ENCODE measurements at regions not wholly inside any gene's neighbourhood (a gene's known extent, or its start where the extent isn't known, plus 50 kb on each side); places are given as distances from the start of the nearest gene placed in this dataset.

DNA sequence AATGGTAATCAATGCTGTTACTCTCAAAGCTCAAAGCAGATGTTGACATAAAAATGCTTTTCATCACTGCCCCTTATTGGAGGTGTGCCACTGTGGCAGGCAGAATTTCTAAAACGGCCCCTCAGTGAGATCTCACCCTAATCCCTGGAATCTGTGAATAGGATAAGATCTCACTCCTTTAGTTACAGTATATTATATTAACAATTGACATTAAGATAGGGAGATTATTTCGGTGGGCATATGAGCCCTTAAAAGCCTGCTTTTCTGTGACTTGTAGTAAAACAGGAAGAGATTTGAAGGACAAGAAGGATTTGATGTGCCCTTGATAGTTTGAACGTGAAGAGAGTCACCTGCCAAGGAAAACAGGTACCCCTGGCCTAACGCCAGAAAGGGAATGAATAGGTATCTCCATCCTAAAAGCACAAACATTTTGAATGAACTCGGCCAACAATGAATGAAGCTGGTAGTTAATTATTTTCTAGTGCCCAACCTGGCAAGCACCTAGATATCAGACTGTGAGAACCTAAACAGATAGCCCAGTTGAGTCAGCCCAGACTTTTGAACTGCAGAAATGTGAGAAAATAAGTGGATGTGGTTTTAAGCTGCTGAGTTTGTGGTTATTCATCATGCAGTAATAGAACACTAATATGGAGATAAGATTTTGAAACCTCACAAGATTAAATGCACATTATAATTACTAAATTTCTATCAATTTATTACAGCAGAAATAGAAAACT is 881.6 kb downstream of the PCDH18 start:
- no peak for FAIRE-seq

- no peak for FAIRE-seq
Measured at GRCh38 chr4:136644279-136644678, 888.0 kb downstream of the PCDH18 start.

DNA sequence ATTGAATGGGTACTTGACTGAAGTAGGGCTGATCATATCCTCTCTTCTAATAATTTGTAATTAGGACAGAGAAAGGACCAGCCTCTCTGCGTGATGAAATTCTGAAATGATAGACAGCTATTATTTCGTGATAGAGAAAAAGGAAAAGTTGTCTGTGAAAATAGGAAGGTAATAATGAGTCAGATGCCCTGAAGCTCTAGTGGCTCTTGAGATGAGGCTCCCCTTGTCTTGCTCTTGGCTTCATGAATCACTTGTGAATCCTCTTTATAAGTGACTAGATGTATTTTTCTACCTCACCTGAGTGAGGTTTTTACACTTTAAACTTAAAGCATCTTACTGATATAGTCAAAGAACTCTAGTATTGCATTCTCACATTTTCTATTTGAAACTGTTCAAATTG is 888.9 kb downstream of the PCDH18 start:
- FAIRE-seq, result no peak

DNA sequence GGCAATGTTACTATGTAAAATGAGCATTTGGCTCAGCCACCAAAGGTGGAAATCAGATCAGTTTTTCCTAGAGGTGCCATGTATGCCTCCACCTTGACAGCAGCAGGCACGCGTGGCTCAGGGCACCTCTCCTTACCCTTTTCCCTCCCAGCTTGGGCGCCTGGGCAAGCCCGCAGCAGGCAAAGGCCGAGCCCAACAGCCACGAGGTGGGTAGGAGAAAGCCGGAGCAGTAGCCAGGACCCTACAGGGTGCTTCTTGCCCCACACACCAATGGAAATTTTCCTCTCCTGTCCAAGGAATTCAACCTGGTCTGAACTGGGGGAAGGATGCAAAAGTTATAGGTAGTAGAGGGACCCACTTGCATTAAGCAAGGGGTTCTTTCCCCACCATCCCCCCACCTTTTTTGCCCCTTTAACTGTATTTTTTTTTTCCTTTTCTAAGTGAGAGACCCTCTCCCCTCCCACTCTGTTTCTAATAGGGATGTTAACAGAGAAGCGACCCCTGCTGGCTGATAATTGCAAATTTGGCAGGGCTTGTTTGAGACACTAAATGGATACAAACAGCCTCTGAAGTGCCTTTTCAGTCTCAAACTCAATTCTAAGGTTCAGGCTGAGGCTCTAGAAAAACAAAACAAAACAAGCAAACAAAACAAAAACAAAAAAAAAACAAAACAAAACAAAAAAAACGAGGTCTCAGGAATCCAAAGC is 895.1 kb downstream of the PCDH18 start:
- no peak for FAIRE-seq

- FAIRE-seq, result no peak
Measured at GRCh38 chr4:136636155-136636554, 896.1 kb downstream of the PCDH18 start.

- no peak for FAIRE-seq
Measured at GRCh38 chr4:136634121-136634520, 898.2 kb downstream of the PCDH18 start.

DNA sequence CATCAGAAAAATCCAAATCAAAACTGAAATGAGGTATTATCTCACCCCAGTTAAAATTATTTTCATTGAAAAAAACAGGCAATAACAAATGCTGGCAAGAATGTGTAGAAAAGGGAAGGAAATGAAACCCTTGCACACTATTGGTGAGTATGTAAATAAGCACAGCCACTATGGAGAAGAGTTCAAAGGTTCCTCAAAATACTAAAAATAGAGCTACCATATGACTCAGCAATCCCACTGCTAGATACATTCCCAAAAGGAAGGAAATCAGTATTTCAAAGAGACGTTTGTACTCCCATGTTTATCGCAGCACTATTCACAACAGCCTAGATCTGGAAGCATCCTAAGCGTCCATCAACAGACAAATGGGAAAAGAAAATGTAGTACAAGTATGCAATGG is 932.4 kb downstream of the PCDH18 start:
- FAIRE-seq, result no peak

DNA sequence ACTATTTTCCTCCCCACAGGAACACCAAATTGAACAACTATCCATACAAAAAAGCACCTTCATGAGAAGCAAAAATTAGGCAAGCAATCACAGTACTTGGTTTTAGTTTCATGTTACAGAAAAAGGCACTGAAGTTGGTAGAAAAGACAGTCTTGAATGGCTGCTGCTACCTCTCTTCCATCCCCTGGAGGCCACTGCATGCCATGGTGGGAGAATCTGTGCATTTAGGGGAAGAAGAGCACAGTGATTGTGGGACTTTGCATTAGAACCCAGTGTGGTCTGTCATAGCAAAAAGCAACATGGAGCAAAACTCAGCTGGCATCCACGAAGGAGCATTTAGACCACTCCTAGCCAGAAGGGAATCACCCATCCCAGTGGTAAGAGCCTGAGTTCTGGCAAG is 941.9 kb downstream of the PCDH18 start:
- no peak for FAIRE-seq

DNA sequence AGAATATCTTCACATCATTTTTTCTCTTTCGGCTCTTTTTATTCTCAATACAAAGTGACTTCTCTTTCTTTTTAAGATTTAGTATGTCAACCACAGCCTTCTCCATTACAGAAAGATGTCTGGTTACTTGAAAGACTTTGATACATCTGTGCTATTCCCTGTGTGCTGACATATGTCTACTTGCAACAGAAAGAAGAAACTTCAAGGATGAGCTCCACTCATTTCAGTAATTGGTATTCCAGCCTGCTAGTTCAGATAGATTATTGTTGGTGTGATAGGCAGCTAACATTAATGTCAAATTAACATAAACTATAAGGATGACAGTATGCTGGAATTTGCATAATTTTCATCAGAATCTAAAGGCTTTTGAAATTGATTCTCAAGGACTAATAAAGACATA is 948.7 kb downstream of the PCDH18 start:
- FAIRE-seq, result no peak

DNA sequence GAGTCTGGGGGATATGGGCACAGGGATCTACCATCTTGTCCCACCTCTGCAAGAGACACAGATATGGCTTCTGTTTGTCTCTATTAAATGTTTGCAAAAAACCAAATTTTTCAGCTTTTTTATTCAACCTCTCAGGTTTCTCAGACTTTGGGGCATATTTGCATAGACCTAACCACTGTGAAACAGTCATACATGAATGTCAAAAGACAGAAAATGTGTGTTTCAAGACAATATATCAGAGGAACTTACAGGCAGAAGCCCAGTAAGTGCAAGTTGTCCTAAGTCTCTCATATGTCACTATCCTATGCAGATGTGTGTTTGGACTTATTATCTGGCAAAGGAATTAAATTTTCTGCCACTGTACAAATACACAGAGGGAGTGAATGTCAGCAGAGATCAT is 951.2 kb downstream of the PCDH18 start:
- FAIRE-seq, result no peak

DNA sequence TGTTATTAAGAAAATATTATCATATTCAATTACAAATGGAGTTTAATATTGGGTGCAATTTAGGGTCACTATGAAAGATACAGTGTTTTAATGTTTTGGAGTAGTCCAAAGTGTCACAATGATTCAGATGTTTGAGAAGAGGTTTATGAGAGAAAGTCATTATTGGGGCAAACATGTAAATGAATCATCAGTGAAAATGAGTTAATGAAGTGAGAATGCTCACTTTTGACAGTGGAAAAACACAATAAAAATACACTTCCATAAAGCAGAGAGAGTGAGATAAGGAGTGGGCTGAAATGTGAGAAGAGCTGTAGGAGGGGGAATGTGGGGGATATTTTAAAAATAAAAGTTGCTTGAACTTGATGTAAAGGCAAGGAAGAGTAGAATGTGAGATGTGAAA is 957.1 kb downstream of the PCDH18 start:
- FAIRE-seq, result no peak

- peak; percentile 93 for FAIRE-seq
Measured at GRCh38 chr4:136573460-136573859, 958.8 kb downstream of the PCDH18 start.

GRCh38 chr4:136571315-136571714 is 961.0 kb downstream of the PCDH18 start:
- no peak for FAIRE-seq

DNA sequence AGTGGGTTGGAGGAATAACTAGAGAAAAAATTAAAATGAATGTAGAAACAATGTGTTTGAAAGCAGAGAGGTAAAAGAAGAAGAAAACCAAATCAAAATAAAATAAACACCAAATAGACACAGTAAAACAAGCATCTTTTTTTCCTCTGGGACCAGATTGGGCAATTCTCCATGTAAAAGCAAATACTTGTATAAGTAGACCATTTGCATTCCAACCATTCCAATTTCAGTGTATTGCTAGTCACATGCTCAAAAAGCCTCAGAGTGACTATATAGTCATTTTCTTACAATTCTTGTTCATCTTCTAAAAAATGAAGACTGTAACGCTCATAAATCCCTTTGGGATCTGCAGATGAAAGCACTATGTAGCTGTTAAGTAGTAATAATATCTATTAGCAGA is 969.5 kb downstream of the PCDH18 start:
- no peak for FAIRE-seq

- FAIRE-seq, result no peak
Measured at GRCh38 chr4:136558940-136559494, 973.3 kb downstream of the PCDH18 start.

DNA sequence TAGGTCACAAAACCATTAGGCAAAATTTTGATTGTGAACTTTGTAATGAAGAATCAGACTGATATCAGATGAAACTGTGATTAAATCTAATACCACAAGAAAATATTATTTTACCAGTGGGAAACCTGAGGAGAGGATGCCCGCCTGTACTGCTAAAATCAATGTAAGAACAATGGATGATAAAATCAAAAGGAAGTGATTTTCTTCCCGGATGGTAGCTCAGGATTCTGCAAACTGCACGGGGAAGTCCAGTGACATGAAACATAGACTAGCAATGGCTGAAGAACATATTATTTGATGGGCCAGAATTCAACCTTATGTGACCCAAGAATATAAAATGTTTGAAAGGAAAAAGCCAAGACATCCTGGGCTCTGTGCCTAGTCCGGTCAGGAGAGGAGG is 974.9 kb downstream of the PCDH18 start:
- no peak for FAIRE-seq

DNA sequence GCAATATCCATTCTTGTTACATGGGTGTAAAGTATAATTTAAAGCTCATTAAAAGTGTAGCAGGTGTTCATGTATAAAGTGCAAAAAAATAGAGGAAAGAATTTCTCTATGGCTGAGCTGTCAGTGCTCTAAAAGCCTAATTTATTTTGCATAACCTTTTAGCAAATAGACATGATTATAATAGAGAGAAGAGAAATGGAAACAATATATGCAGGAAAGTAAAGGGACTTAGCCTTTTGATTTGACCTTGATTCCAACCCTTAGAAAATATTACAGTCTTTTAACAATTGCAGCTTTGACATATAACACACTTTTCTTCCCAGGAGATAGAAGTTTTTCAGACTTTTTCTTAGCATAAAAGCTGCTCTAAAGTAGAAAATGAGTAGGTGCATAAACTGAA is 978.3 kb downstream of the PCDH18 start:
- no peak for FAIRE-seq

DNA sequence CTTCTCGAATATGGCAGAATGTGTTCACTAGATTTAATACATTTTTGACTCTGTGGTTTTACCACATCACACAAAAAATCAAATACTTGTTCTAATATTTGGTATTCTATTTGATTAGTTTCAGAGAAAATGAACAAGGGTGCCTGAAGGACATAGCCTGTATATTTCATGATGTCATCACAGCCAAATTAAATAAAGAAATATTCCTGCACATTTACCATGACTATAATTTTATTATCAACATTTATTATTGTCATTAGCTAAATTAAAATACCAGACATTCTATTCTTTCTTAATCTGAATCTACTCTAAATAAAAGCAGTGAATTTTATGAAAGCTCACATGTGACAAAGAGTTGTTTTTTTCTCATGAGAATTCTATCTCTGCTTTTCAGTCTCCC is 980.5 kb downstream of the PCDH18 start:
- no peak for FAIRE-seq

- no peak for FAIRE-seq
Measured at GRCh38 chr4:136540747-136541146, 991.5 kb downstream of the PCDH18 start.

DNA sequence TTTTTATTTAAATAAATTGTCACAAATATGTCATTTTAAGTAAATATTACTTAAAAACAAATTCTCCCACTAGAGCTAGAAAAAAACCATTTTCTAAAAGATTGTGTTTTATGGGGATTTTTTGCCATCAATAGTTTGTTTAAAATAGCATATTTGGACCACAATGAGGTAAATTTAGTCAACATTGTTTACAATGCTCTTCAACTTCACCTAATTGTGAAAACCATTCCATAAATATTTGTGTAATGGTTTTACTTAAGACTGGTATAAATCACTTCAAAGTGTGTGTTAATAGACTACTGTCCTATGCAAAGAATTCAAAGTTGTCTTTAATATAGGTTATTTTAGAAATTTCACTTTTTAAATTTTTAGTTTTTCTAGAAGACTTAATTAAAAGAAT is 1004.2 kb downstream of the PCDH18 start:
- peak; percentile 15 for FAIRE-seq

- peak; percentile 84 for FAIRE-seq
Measured at GRCh38 chr4:136526517-136526916, 1005.8 kb downstream of the PCDH18 start.

GRCh38 chr4:136524039-136524438 is 1008.3 kb downstream of the PCDH18 start:
- no peak for FAIRE-seq

DNA sequence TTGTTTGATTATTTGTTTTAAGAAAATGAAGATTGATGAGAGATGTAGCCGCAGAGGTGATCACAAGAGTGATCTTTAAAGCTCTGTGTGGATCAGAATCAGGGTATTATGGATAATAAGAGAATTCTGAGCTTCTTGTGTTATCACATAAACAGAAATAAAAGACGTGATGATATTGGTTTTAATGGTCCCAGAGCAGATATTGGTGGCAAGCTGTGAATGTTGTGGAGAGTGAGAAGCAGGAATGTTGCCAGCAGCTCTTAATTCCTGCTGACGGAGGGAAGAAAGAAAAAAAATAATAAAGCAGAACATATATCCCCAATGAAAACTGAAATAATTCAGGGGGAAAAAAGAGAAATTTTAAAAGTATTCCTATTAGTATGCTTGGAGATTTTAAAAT is 1015.9 kb downstream of the PCDH18 start:
- FAIRE-seq, result no peak

DNA sequence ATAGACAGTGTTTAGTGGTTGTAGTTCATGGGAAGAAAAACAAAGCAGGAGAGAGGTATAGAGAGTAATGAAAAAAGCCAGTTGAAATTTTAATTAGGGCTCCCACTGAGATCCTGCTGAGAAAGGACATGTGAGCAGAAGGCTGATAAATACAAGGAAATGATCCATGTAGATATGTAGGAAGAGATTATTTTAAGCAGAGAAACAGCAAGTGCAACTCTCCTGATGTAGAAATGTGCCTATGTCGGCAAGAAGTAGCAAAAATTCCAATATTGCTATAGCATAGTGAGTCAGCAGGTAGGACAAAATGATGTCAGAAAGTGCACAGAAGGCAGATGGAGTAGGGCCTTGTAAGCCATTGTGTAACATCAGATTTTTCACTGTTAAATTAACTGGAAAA is 1027.3 kb downstream of the PCDH18 start:
- FAIRE-seq, result no peak
